ENCODE measurements at regions not wholly inside any gene's neighbourhood (a gene's known extent, or its start where the extent isn't known, plus 50 kb on each side); places are given as distances from the start of the nearest gene placed in this dataset.

DNA sequence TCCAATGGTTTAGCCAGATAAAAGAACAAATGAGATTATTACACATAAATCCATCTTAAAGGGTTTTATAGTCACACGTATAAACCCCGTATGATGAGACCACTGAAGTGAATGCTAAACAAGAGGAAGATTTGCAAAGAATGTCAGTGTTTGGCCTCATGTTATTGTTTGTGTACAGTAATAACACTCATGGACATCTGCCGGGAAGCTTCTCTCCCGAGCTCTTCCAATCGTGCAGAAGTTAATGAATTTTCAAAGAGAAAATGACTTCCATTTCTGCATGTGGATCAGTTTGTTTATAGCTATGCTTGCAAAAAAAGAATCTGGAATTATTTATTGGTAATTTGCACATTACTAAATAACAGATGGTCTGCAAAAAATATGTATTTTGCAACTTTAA, 88.5 kb upstream of the APCDD1 start:
- Histone ChIP-seq H3K9me3 (replicated peaks; ENCODE audit: control insufficient read depth, low read depth, low read length) (peaks cover 9% of the 10 kb centered on the region), H3K36me3 (ENCODE audit: control insufficient read depth, insufficient read depth, low read length) (no peaks in the 10 kb centered on the region), H3K27me3 (ENCODE audit: control insufficient read depth, insufficient read depth, low read length) (peaks cover 2% of the 10 kb centered on the region), H3K4me3 (ENCODE audit: low read length) (no peak overlapping the region), H3K27ac (ENCODE audit: low read length) (no peak overlapping the region), H3K4me1 (ENCODE audit: control insufficient read depth, insufficient read depth, low read length) (peaks cover 8% of the 10 kb centered on the region)
- 40% methylated on average over 1 of the region's 5 CpGs for WGBS (ENCODE audit: insufficient coverage)
- peak; percentile 92 for DNase-seq

- Histone ChIP-seq H3K27ac (ENCODE audit: low read length) (no peak overlapping the region), H3K4me1 (ENCODE audit: control insufficient read depth, insufficient read depth, low read length) (peaks cover 8% of the 10 kb centered on the region), H3K36me3 (ENCODE audit: control insufficient read depth, insufficient read depth, low read length) (no peaks in the 10 kb centered on the region), H3K9me3 (replicated peaks; ENCODE audit: control insufficient read depth, low read depth, low read length) (peaks cover 9% of the 10 kb centered on the region), H3K4me3 (ENCODE audit: low read length) (no peak overlapping the region), H3K27me3 (ENCODE audit: control insufficient read depth, insufficient read depth, low read length) (peaks cover 2% of the 10 kb centered on the region)
- DNase-seq = no peak
- WGBS (ENCODE audit: insufficient coverage) = 78% methylated on average over 1 of the region's 3 CpGs
These were observed 86.6 kb upstream of the APCDD1 start for GRCh38 chr18:10367836-10368235.

- Histone ChIP-seq H3K36me3 (ENCODE audit: control insufficient read depth, insufficient read depth, low read length) (no peaks in the 10 kb centered on the region), H3K4me3 (ENCODE audit: low read length) (no peak overlapping the region), H3K27ac (ENCODE audit: low read length) (no peak overlapping the region), H3K4me1 (ENCODE audit: control insufficient read depth, insufficient read depth, low read length) (peaks cover 8% of the 10 kb centered on the region), H3K27me3 (ENCODE audit: control insufficient read depth, insufficient read depth, low read length) (peaks cover 2% of the 10 kb centered on the region), H3K9me3 (replicated peaks; ENCODE audit: control insufficient read depth, low read depth, low read length) (peaks cover 5% of the 10 kb centered on the region)
- DNase-seq = no peak
- 72% methylated on average over 6 of the region's 8 CpGs for WGBS (ENCODE audit: insufficient coverage)
These were observed 85.7 kb upstream of the APCDD1 start for GRCh38 chr18:10368456-10369453.

- Histone ChIP-seq H3K27ac (ENCODE audit: low read length) (no peak overlapping the region), H3K9me3 (replicated peaks; ENCODE audit: control insufficient read depth, low read depth, low read length) (no peaks in the 10 kb centered on the region), H3K4me3 (ENCODE audit: low read length) (no peak overlapping the region), H3K27me3 (ENCODE audit: control insufficient read depth, insufficient read depth, low read length) (peaks cover 2% of the 10 kb centered on the region), H3K4me1 (ENCODE audit: control insufficient read depth, insufficient read depth, low read length) (peaks cover 8% of the 10 kb centered on the region), H3K36me3 (ENCODE audit: control insufficient read depth, insufficient read depth, low read length) (no peaks in the 10 kb centered on the region)
- DNase-seq = no peak
- 82% methylated on average over 7 of the region's 7 CpGs for WGBS (ENCODE audit: insufficient coverage)
These were observed 83.7 kb upstream of the APCDD1 start for GRCh38 chr18:10370716-10371115.

DNA sequence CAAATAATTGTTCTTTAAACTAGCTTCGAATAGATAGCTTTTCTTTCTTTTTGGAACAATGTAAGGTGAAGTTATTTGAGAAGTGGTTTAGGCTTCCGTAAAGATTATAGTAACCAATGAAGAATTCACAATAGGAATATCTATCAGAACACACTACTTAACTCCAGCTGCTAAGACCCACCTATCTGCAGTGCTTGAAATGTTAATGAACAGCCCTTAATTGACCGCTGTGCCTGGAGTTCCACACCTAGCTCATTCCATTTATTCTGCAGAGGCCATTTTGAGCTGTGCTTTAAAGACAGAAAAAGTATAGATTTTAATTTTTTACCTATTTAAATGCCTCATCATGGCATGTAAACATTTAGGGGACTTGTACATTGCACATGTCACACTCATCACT, 83.3 kb upstream of the APCDD1 start:
- Histone ChIP-seq H3K4me3 (ENCODE audit: low read length) (no peak overlapping the region), H3K27ac (ENCODE audit: low read length) (no peak overlapping the region), H3K4me1 (ENCODE audit: control insufficient read depth, insufficient read depth, low read length) (peaks cover 9% of the 10 kb centered on the region), H3K36me3 (ENCODE audit: control insufficient read depth, insufficient read depth, low read length) (no peaks in the 10 kb centered on the region), H3K27me3 (ENCODE audit: control insufficient read depth, insufficient read depth, low read length) (peaks cover 2% of the 10 kb centered on the region), H3K9me3 (replicated peaks; ENCODE audit: control insufficient read depth, low read depth, low read length) (no peaks in the 10 kb centered on the region)
- no CpG with 5 or more reads among the region's 3 CpGs for WGBS (ENCODE audit: insufficient coverage)
- DNase-seq = no peak

- H3K4me3 ChIP-seq (ENCODE audit: low read length) = no peak overlapping the region
- WGBS (ENCODE audit: insufficient coverage) = 76% methylated on average over 10 of the region's 10 CpGs
- no peaks in the 10 kb centered on the region for H3K9me3 ChIP-seq (replicated peaks; ENCODE audit: control insufficient read depth, low read depth, low read length)
- no peaks in the 10 kb centered on the region for H3K36me3 ChIP-seq (ENCODE audit: control insufficient read depth, insufficient read depth, low read length)
- H3K27me3 ChIP-seq (ENCODE audit: control insufficient read depth, insufficient read depth, low read length) = peaks cover 2% of the 10 kb centered on the region
- peaks cover 18% of the 10 kb centered on the region for H3K4me1 ChIP-seq (ENCODE audit: control insufficient read depth, insufficient read depth, low read length)
- no peak overlapping the region for H3K27ac ChIP-seq (ENCODE audit: low read length)
- DNase-seq = no peak
These were observed 80.2 kb upstream of the APCDD1 start for GRCh38 chr18:10374195-10374594.

GRCh38 chr18:10374636-10375293, 79.7 kb upstream of the APCDD1 start:
- Histone ChIP-seq H3K36me3 (ENCODE audit: control insufficient read depth, insufficient read depth, low read length) (no peaks in the 10 kb centered on the region), H3K4me1 (ENCODE audit: control insufficient read depth, insufficient read depth, low read length) (peaks cover 15% of the 10 kb centered on the region), H3K27me3 (ENCODE audit: control insufficient read depth, insufficient read depth, low read length) (no peaks in the 10 kb centered on the region), H3K4me3 (ENCODE audit: low read length) (no peak overlapping the region), H3K27ac (ENCODE audit: low read length) (no peak overlapping the region), H3K9me3 (replicated peaks; ENCODE audit: control insufficient read depth, low read depth, low read length) (no peaks in the 10 kb centered on the region)
- no peak for DNase-seq
- 80% methylated on average over 10 of the region's 16 CpGs for WGBS (ENCODE audit: insufficient coverage)

GRCh38 chr18:10376731-10377130, 77.7 kb upstream of the APCDD1 start:
- peak; percentile 96 for DNase-seq
- WGBS (ENCODE audit: insufficient coverage) = 7% methylated on average over 8 of the region's 10 CpGs
- Histone ChIP-seq H3K4me3 (ENCODE audit: low read length) (no peak overlapping the region), H3K27me3 (ENCODE audit: control insufficient read depth, insufficient read depth, low read length) (no peaks in the 10 kb centered on the region), H3K9me3 (replicated peaks; ENCODE audit: control insufficient read depth, low read depth, low read length) (no peaks in the 10 kb centered on the region), H3K36me3 (ENCODE audit: control insufficient read depth, insufficient read depth, low read length) (no peaks in the 10 kb centered on the region), H3K4me1 (ENCODE audit: control insufficient read depth, insufficient read depth, low read length) (peaks cover 15% of the 10 kb centered on the region), H3K27ac (ENCODE audit: low read length) (peak overlapping the region; percentile 13)

DNA sequence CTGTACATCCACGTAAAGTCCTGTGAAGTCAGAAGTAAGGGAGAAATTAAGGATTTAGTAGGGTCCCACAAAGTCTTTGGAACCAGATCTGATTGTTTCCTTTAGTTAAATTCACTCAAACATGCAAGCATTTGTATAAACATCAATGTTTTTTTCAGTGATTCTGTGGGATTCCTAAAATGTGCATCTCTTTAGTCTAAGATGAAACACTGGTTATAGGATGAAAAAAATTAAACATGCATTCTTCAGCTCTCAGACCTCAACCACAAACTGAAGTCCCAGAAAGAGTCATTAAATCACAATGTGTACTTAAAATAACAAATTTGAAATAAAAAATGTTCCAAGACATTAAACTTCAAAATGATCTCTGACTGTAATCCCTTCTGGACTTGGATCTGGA, 76.5 kb upstream of the APCDD1 start:
- Histone ChIP-seq H3K36me3 (ENCODE audit: control insufficient read depth, insufficient read depth, low read length) (no peaks in the 10 kb centered on the region), H3K9me3 (replicated peaks; ENCODE audit: control insufficient read depth, low read depth, low read length) (no peaks in the 10 kb centered on the region), H3K27ac (ENCODE audit: low read length) (no peak overlapping the region), H3K27me3 (ENCODE audit: control insufficient read depth, insufficient read depth, low read length) (no peaks in the 10 kb centered on the region), H3K4me3 (ENCODE audit: low read length) (no peak overlapping the region), H3K4me1 (ENCODE audit: control insufficient read depth, insufficient read depth, low read length) (peaks cover 15% of the 10 kb centered on the region)
- WGBS (ENCODE audit: insufficient coverage) = no CpG with 5 or more reads among the region's 1 CpG
- no peak for DNase-seq

GRCh38 chr18:10378688-10379420, 75.6 kb upstream of the APCDD1 start:
- Histone ChIP-seq H3K9me3 (replicated peaks; ENCODE audit: control insufficient read depth, low read depth, low read length) (no peaks in the 10 kb centered on the region), H3K27me3 (ENCODE audit: control insufficient read depth, insufficient read depth, low read length) (no peaks in the 10 kb centered on the region), H3K27ac (ENCODE audit: low read length) (peak overlapping the region; percentile 11), H3K4me1 (ENCODE audit: control insufficient read depth, insufficient read depth, low read length) (peaks cover 15% of the 10 kb centered on the region), H3K4me3 (ENCODE audit: low read length) (no peak overlapping the region), H3K36me3 (ENCODE audit: control insufficient read depth, insufficient read depth, low read length) (no peaks in the 10 kb centered on the region)
- DNase-seq = no peak
- WGBS (ENCODE audit: insufficient coverage) = 79% methylated on average over 5 of the region's 6 CpGs
